ENCODE measurements at regions not wholly inside any gene's neighbourhood (a gene's known extent, or its start where the extent isn't known, plus 50 kb on each side); places are given as distances from the start of the nearest gene placed in this dataset.

DNA sequence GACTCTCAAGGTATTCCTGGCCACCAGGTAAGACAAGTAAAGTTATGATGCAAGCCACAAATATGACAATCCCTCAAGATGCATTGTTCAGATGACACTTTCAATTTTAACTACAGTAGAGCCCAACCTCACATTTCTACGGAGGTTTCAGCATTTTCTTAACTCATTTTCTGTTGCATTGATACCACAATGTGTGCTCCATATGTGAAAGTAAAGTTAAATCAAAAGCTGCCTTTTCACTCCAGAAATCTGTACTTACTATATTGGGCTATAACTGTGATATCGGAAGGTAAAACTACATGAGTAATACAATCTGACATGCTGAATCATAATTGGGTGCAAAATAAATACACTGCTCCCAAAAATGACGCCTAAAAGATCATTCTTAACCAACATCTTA is 333.6 kb upstream of the MEF2C start:
- no peak for ATAC-seq (replicated peaks in 6 of 8)
- Histone ChIP-seq H3K4me3 (no peak overlapping the region), H3K27ac (no peak overlapping the region), H3K4me1 (replicated peaks in 1 of 2) (no peaks in the 10 kb centered on the region)
- in situ Hi-C loops (cut with MboI; ENCODE audit: low pct_unique_long_range_greater_than_20kb in 2 of 9, low sequenced_read_pairs in 9 of 9, unreplicated experiment in 9 of 9): no loop called here
- 55 to 100% (median 90%) methylated on average over 1 to 3 of the region's 3 CpGs; no CpG with 5 or more reads in 2 of the 10 experiments for WGBS, 10 experiments

DNA sequence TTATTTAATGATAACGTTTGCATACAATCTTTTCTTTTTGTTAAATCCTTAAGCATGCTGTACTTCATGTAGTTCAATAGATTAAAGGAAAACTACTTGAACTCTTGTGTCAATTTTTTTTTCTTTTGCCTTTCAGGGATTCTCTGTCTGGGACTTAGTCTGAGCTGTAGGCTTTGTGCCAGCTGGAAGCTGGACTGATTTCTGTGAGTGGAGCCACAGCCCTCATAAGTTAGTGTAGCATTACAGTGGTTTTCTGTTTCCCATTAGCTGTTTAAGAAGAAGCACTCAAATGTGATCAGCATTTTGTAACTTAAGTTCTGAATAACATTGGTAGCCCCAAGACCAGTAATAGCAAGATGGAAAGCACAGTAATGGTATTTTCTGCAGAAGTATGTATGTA is 330.6 kb upstream of the MEF2C start:
- in situ Hi-C loops (cut with MboI; ENCODE audit: low pct_unique_long_range_greater_than_20kb in 2 of 9, low sequenced_read_pairs in 9 of 9, unreplicated experiment in 9 of 9): no loop called here

DNA sequence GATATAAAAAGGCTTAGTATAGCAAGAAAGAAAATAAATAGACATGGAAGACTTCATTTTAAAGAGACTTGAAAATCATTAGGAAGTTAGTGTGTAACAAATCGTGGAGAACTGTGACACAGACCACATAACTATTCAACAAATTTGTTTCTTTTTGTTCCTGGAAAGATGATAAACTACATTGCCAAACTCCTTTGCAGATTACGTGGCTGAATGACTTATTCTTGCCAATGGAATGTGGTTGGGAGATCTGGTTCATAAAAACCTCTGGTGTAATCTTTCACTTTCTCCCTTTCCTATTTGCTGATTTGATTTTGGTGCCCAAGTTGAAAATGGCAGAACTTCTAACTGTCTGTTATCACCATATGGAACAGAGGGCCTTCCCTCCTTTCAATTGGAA is 328.9 kb upstream of the MEF2C start:
- in situ Hi-C loops (cut with MboI; ENCODE audit: low pct_unique_long_range_greater_than_20kb in 2 of 9, low sequenced_read_pairs in 9 of 9, unreplicated experiment in 9 of 9): no loop called here
- H3K27ac ChIP-seq: no peak overlapping the region
- whole genome bisulfite sequencing, 10 experiments: 0 to 100% (median 60%) methylated on average over 1 to 2 of the region's 2 CpGs
- H3K4me3 ChIP-seq: no peak overlapping the region
- no peaks in the 10 kb centered on the region for H3K4me1 ChIP-seq (replicated peaks in 1 of 2)
- peak in 2 of 8 experiments; percentile 28 to 67 for ATAC-seq (replicated peaks in 6 of 8)

More for the DNA sequence above, 330.6 kb upstream of the MEF2C start:
- peak in 3 of 8 experiments; percentile 31 to 56 (median 53) for ATAC-seq (replicated peaks in 6 of 8)
- Histone ChIP-seq H3K4me3 (no peak overlapping the region), H3K4me1 (replicated peaks in 1 of 2) (no peaks in the 10 kb centered on the region), H3K27ac (no peak overlapping the region)
- WGBS, 10 experiments: 0 to 100% (median 74%) methylated on average over 1 of the region's 1 CpG; no CpG with 5 or more reads in 2 of the 10 experiments

DNA sequence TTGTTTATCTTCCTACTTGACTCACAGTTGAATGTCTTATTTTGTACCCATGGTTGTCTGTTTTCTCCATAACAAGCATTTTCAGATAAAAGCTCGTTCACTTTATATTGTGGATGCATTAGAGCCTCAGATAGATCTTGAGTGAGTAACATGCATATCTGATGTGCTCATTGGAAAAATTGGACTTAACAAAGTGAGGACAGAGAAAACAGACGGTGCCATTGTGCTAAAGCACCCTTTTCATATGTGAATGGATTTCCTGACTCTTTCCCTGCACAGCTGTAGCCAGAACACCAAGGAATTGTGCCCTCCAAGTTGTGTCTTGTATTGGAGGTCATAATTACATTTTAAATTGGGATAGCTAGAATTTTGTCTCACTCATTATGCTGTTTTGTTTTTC is 325.8 kb upstream of the MEF2C start:
- in situ Hi-C loops (cut with MboI; ENCODE audit: low pct_unique_long_range_greater_than_20kb in 2 of 9, low sequenced_read_pairs in 9 of 9, unreplicated experiment in 9 of 9): no loop called here
- Histone ChIP-seq H3K27ac (no peak overlapping the region), H3K4me1 (replicated peaks in 1 of 2) (no peaks in the 10 kb centered on the region), H3K4me3 (no peak overlapping the region)
- ATAC-seq (replicated peaks in 6 of 8): no peak
- WGBS, 10 experiments: 11 to 100% (median 83%) methylated on average over 1 to 2 of the region's 2 CpGs; no CpG with 5 or more reads in 1 of the 10 experiments

DNA sequence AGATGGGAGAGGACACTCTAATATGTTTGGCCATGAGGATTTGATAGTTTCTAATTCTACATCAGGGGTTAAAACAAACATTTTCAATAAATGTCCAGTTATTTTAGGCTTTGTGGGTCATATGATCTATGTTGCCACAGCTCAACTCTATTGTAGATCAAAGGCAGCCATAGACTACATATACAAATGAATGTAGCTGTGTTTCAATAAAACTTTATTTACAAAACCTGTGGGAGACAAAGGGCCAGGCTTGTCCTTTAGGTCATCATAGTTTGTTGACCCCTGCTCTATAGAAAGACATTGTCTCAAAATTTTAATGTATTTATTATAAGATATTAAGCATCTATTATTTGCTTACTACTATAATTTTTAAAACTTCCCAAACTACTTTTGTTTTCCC is 325.4 kb upstream of the MEF2C start:
- ATAC-seq (replicated peaks in 6 of 8): no peak
- Histone ChIP-seq H3K4me3 (no peak overlapping the region), H3K4me1 (replicated peaks in 1 of 2) (no peaks in the 10 kb centered on the region), H3K27ac (no peak overlapping the region)
- in situ Hi-C loops (cut with MboI; ENCODE audit: low pct_unique_long_range_greater_than_20kb in 2 of 9, low sequenced_read_pairs in 9 of 9, unreplicated experiment in 9 of 9): no loop called here

DNA sequence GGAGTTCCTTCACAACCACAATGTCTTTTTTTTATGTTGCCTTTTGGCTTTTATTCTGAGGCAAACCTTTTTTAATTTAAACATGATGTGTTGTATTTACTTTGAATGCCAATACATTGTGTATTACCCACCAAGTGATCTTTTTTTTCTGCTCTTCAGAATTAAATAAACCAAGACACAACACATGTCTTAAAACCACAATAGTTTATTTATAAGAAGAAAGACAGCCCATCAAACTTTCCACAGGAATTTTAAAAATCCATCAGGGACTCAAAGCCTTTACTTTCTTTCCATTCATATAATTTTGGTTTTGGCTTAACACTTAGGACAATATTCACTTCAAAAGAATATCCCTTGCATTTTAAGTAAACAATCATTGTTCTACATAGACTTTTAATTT is 321.8 kb upstream of the MEF2C start:
- ATAC-seq (replicated peaks in 6 of 8): no peak
- in situ Hi-C loops (cut with MboI; ENCODE audit: low pct_unique_long_range_greater_than_20kb in 2 of 9, low sequenced_read_pairs in 9 of 9, unreplicated experiment in 9 of 9): no loop called here
- H3K4me1 ChIP-seq (replicated peaks in 1 of 2): no peaks in the 10 kb centered on the region
- H3K4me3 ChIP-seq: no peak overlapping the region
- no peak overlapping the region for H3K27ac ChIP-seq

DNA sequence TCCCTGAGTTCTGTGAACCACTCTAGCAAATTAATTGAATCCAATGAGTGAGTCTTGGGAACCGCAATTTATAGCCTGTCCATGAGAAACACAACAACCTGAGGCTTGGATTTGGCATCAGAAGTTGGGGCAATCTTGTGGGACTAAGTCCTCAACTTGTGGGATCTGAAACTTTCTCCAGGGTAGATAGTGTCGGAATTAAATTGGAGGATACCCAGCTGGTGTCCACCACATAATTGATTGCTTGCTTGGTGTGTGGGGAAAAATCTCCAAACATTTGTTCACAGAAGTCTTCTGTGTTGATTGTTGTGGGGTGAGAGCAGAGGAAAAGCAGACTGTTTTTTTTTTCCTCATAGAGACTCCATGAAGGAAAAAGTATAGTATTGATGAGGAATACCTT is 320.6 kb upstream of the MEF2C start:
- 67 to 100% (median 100%) methylated on average over 1 to 2 of the region's 2 CpGs; no CpG with 5 or more reads in 2 of the 10 experiments for WGBS, 10 experiments
- Histone ChIP-seq H3K4me1 (replicated peaks in 1 of 2) (no peaks in the 10 kb centered on the region), H3K27ac (no peak overlapping the region), H3K4me3 (no peak overlapping the region)
- in situ Hi-C loops (cut with MboI; ENCODE audit: low pct_unique_long_range_greater_than_20kb in 2 of 9, low sequenced_read_pairs in 9 of 9, unreplicated experiment in 9 of 9): no loop called here
- ATAC-seq (replicated peaks in 6 of 8): no peak

DNA sequence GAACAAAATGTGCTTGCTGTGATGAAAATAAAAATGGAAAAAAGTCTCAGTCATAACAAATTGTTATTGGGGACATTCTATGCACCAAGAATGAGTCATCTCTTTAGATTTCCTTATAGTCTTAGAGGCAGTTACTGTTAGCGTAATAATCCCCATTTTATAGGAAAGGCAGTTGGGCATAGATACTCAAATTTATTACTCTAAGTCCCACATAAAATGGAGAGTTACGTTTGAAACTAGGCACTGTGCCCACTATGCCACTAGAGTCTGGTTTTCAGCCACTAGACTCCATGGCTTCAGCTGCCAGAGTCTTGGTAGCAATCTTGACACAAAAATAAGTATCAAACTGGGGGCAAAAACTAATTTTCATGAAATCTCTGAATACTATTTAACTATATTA is 317.9 kb upstream of the MEF2C start:
- ATAC-seq (replicated peaks in 6 of 8): no peak
- Histone ChIP-seq H3K4me1 (replicated peaks in 1 of 2) (no peaks in the 10 kb centered on the region), H3K27ac (no peak overlapping the region), H3K4me3 (no peak overlapping the region)
- 83 to 100% (median 97%) methylated on average over 1 to 2 of the region's 2 CpGs for WGBS, 10 experiments
- in situ Hi-C loops (cut with MboI; ENCODE audit: low pct_unique_long_range_greater_than_20kb in 2 of 9, low sequenced_read_pairs in 9 of 9, unreplicated experiment in 9 of 9): no loop called here

DNA sequence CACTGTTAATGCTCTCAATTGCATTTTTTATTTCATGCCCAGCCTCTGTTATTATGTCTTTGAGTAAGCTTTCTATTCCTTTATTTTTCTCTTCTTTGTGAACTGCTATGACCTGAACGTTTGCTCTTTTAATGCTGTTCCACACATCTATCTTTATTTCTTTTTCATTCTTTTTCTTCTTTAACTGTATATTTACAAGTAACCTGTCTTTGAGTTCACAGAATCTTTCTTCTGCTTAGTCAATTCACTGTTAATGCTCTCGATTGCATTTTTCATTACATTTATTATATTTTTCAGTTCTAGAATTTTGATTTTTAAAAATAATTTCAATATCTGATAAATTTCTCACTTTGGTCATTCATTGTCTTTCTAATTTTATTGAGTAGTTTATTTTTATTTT is 316.3 kb upstream of the MEF2C start:
- Histone ChIP-seq H3K27ac (no peak overlapping the region), H3K4me3 (no peak overlapping the region)
- in situ Hi-C loops (cut with MboI; ENCODE audit: low pct_unique_long_range_greater_than_20kb in 2 of 9, low sequenced_read_pairs in 9 of 9, unreplicated experiment in 9 of 9): no loop called here

DNA sequence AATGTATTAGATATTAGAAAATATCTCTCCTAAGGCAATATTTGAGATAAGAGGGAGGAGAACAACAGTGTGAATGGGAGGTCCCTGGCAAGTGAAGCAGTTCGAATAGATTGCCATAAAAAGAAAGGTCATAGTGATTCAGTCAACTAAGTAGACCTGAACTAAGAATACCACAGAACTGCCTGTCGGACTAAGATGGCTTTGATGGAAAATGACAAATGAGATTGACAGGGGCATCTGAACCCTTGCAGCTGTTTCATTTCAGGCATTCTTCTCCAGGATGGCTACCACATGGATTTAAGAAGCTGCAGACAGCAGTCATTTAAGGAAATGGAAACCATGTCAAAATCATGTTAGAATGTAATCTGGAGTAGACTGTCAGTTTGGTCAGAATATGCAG is 308.4 kb upstream of the MEF2C start:
- ATAC-seq (replicated peaks in 6 of 8): no peak
- Histone ChIP-seq H3K27ac (no peak overlapping the region), H3K4me3 (no peak overlapping the region), H3K4me1 (replicated peaks in 1 of 2) (peaks cover 0 to 3% of the 10 kb centered on the region in 2 donors)
- WGBS, 10 experiments: 72 to 100% (median 89%) methylated on average over 1 to 2 of the region's 2 CpGs
- in situ Hi-C loops (cut with MboI; ENCODE audit: low pct_unique_long_range_greater_than_20kb in 2 of 9, low sequenced_read_pairs in 9 of 9, unreplicated experiment in 9 of 9): no loop called here

More for the DNA sequence above, 316.3 kb upstream of the MEF2C start:
- no peak for ATAC-seq (replicated peaks in 6 of 8)
- no peaks in the 10 kb centered on the region for H3K4me1 ChIP-seq (replicated peaks in 1 of 2)
- 40 to 95% (median 84%) methylated on average over 2 of the region's 2 CpGs for WGBS, 10 experiments

DNA sequence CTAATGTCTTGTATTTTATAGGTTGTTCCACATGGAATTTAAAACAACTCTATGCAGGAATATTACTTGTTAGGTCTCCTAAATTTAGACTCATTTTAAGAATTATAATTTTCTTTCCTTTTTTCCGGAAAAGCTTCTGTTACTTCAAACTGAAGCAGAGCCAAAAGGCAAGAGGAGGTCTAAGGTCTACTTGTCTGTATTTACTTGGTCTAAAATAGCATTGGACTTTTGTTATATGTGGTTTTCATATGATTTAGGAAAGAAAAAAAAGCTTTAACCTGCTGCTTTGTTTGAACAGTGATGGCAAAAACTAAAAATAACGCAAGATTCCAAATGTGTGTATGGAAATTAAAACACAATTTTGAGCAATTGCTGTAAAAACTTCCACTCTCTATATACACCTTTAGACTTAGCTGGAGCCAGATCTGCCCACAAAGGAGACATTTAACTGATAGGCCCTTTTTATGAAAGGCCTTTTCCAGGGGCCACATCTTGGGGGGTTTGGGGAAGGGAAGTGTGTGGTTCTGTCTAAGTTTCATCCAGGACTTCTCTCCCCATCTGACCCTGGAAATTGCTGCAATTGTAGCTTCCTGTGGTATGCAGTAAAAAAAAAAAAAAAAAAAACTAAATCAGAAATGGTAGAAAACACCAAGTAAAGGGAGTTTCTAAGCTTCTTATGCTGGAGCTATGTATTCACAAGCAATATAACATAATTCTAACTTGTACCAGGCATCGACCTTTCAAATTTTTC is 307.7 kb upstream of the MEF2C start:
- in situ Hi-C loops (cut with MboI; ENCODE audit: low pct_unique_long_range_greater_than_20kb in 2 of 9, low sequenced_read_pairs in 9 of 9, unreplicated experiment in 9 of 9): no loop called here
- peaks cover 0 to 3% of the 10 kb centered on the region in 2 donors for H3K4me1 ChIP-seq (replicated peaks in 1 of 2)
- H3K27ac ChIP-seq: no peak overlapping the region
- no peak for ATAC-seq (replicated peaks in 6 of 8)
- H3K4me3 ChIP-seq: no peak overlapping the region
- WGBS, 10 experiments: 64 to 100% (median 94%) methylated on average over 2 to 3 of the region's 3 CpGs; no CpG with 5 or more reads in 1 of the 10 experiments

DNA sequence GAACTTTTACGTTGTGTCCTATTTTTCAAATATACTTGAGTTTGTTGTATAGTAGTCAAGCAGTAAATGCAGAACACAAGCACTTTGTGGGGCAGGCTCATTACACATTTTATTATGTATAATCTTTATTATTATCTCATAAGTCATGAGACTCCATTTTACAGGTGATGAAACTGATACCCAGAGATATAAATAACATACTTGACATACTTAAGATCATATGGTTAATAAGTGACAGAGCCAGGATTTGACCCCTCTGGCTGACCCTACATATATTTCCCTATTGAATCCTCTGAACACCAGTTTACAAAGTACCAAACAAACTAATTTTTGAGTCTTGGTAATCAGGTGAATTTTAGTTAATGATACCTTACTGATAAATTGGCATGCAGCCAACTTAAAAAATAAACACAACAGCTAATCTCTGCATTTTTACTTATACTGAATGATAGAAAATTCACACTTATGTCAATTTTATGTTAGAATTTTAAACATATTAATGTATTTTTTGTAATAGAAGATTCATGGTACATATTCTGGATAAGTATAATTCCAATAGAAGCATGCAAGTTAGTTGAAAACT is 305.0 kb upstream of the MEF2C start:
- no peak for ATAC-seq (replicated peaks in 6 of 8)
- Histone ChIP-seq H3K4me1 (replicated peaks in 1 of 2) (peaks cover 0 to 3% of the 10 kb centered on the region in 2 donors), H3K27ac (no peak overlapping the region), H3K4me3 (no peak overlapping the region)
- 71 to 100% (median 100%) methylated on average over 1 of the region's 1 CpG; no CpG with 5 or more reads in 2 of the 10 experiments for WGBS, 10 experiments
- in situ Hi-C loops (cut with MboI; ENCODE audit: low pct_unique_long_range_greater_than_20kb in 2 of 9, low sequenced_read_pairs in 9 of 9, unreplicated experiment in 9 of 9): no loop called here

DNA sequence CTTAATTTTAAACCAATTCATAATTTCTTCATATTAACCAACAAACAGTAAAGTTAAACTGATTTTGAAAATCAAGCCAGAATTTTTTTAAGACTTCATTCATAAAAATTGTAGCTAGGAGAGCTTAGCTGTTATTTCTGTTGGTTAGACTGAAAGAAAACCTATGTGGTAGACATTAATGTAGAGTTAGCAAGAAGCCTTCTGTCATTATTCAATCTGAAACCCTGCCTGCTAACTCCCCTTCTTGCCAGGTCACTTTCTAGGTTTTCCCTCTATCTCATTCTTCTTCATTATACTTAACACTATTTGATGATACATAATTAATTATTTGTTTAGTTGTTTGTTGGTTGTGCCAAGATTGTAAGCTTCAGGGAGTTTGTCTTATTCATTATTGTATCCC is 304.3 kb upstream of the MEF2C start:
- Histone ChIP-seq H3K4me3 (no peak overlapping the region), H3K4me1 (replicated peaks in 1 of 2) (peaks cover 0 to 3% of the 10 kb centered on the region in 2 donors), H3K27ac (no peak overlapping the region)
- ATAC-seq (replicated peaks in 6 of 8): no peak
- in situ Hi-C loops (cut with MboI; ENCODE audit: low pct_unique_long_range_greater_than_20kb in 2 of 9, low sequenced_read_pairs in 9 of 9, unreplicated experiment in 9 of 9): no loop called here

DNA sequence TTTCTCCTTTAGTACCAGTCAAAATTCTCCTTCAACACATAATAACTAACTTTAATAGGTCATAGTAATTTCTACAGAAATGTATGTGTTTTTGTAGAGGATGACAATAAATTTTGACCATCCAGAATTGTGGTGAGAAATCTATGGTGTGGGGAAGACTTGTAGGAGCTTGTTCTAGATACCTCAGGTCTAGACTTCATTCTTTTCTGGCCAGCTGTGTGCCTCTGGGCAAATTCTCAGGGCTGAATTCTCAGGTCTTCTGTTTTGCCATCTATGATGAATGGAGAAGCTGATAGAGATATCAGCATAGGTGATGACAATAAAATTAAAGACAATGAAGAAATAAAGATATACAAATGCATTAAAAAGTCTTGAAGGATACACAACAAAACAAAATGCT is 298.6 kb upstream of the MEF2C start:
- no peaks in the 10 kb centered on the region for H3K4me1 ChIP-seq (replicated peaks in 1 of 2)
- no peak for ATAC-seq (replicated peaks in 6 of 8)
- in situ Hi-C loops (cut with MboI; ENCODE audit: low pct_unique_long_range_greater_than_20kb in 2 of 9, low sequenced_read_pairs in 9 of 9, unreplicated experiment in 9 of 9): no loop called here
- no peak overlapping the region for H3K27ac ChIP-seq
- H3K4me3 ChIP-seq: no peak overlapping the region
